Thoracic aorta (tissue), 2 donors: ENCODE measurements at regions not wholly inside any gene's neighbourhood (a gene's known extent, or its start where the extent isn't known, plus 50 kb on each side); places are given as distances from the start of the nearest gene placed in this dataset.

Experiments used
- ATAC-seq: fragments of 150-250 bp; one replicate; pipeline ENCODE4 v1.8.0; 2017; ENCODE audit warnings: low read depth; ENCODE audit not compliant: insufficient number of reproducible peaks, low FRiP score
- DNase-seq: peaks from one replicate; pipeline ENCODE4 v3.0.0-alpha.2; 2020; ENCODE audit warnings: low spot score
- H3K27ac ChIP-seq, 2 donors: fragments of 200-600 bp; sonication (generic); 1 replicate in 1 of 2; 2 replicates in 1 of 2; pipeline ENCODE4 v1.5.1; 2016; ENCODE audit warnings: mild to moderate bottlenecking in 2 of 2, moderate library complexity in 2 of 2
- H3K27me3 ChIP-seq: fragments of 200-600 bp; sonication (generic); replicated peaks from 2 replicates; pipeline ENCODE4 v1.6.0; 2016; ENCODE audit warnings: mild to moderate bottlenecking; ENCODE audit not compliant: insufficient read depth
- H3K36me3 ChIP-seq: fragments of 200-600 bp; sonication (generic); one replicate; pipeline ENCODE4 v1.5.1; 2016
- H3K4me1 ChIP-seq, 2 donors: fragments of 200-600 bp; sonication (generic); 1 replicate in 1 of 2; 2 replicates in 1 of 2; pipeline versions ENCODE4 v1.5.1 to v1.6.0; 2016; ENCODE audit warnings: low read depth in 2 of 2, mild to moderate bottlenecking in 1 of 2; ENCODE audit not compliant: control insufficient read depth in 1 of 2
- H3K4me3 ChIP-seq: fragments of 200-600 bp; sonication (generic); 2 replicates; pipeline ENCODE4 v1.5.1; 2016; ENCODE audit warnings: mild to moderate bottlenecking
- H3K9me3 ChIP-seq: fragments of 200-600 bp; sonication (generic); 2 replicates; pipeline ENCODE4 v1.5.1; 2016
- CTCF ChIP-seq: fragments of 200-600 bp; sonication (generic); IDR thresholded peaks from one replicate; pipeline ENCODE4 v1.5.1; 2019; ENCODE audit warnings: antibody characterized with exemption

- no peak for DNase-seq
- Histone ChIP-seq H3K9me3 (no peaks in the 10 kb centered on the region), H3K4me1 (no peaks in the 10 kb centered on the region), H3K27ac (no peak overlapping the region), H3K36me3 (no peaks in the 10 kb centered on the region), H3K27me3 (no peaks in the 10 kb centered on the region), H3K4me3 (no peak overlapping the region)
- ATAC-seq, result no peak
- no peak for TF ChIP-seq CTCF
Observed at GRCh38 chr9:107717529-107718314, 228.2 kb upstream of the KLF4 start.

- Histone ChIP-seq H3K9me3 (no peaks in the 10 kb centered on the region), H3K27me3 (no peaks in the 10 kb centered on the region), H3K36me3 (no peaks in the 10 kb centered on the region), H3K27ac (no peak overlapping the region), H3K4me3 (no peak overlapping the region), H3K4me1 (peaks cover 3 to 9% of the 10 kb centered on the region in 2 donors)
- ATAC-seq, result no peak
- DNase-seq, result no peak
- TF ChIP-seq CTCF, result no peak
Observed at GRCh38 chr9:107715740-107716139, 226.2 kb upstream of the KLF4 start.

GRCh38 chr9:107713470-107713869 is 223.9 kb upstream of the KLF4 start:
- TF ChIP-seq CTCF, result no peak
- no peak for DNase-seq
- H3K36me3 ChIP-seq, result no peaks in the 10 kb centered on the region
- ATAC-seq, result no peak
- H3K27me3 ChIP-seq, result no peaks in the 10 kb centered on the region
- H3K4me3 ChIP-seq, result no peak overlapping the region
- no peak overlapping the region for H3K27ac ChIP-seq
- H3K9me3 ChIP-seq, result no peaks in the 10 kb centered on the region
- H3K4me1 ChIP-seq, result peaks cover 3 to 9% of the 10 kb centered on the region in 2 donors

- no peak overlapping the region for H3K27ac ChIP-seq
- no peaks in the 10 kb centered on the region for H3K36me3 ChIP-seq
- TF ChIP-seq CTCF, result no peak
- no peak overlapping the region for H3K4me3 ChIP-seq
- no peak for ATAC-seq
- no peaks in the 10 kb centered on the region for H3K9me3 ChIP-seq
- no peak for DNase-seq
- peaks cover 3 to 9% of the 10 kb centered on the region in 2 donors for H3K4me1 ChIP-seq
- H3K27me3 ChIP-seq, result no peaks in the 10 kb centered on the region
Observed at GRCh38 chr9:107712390-107712789, 222.8 kb upstream of the KLF4 start.

- Histone ChIP-seq H3K27ac (no peak overlapping the region), H3K27me3 (no peaks in the 10 kb centered on the region), H3K9me3 (no peaks in the 10 kb centered on the region), H3K4me3 (no peak overlapping the region), H3K4me1 (peaks cover 3 to 9% of the 10 kb centered on the region in 2 donors), H3K36me3 (no peaks in the 10 kb centered on the region)
- peak; percentile 45 for ATAC-seq
- DNase-seq, result no peak
- no peak for TF ChIP-seq CTCF
Observed at GRCh38 chr9:107711542-107711941, 222.0 kb upstream of the KLF4 start.
